HG02571 (cell line): ENCODE measurements at regions not wholly inside any gene's neighbourhood (a gene's known extent, or its start where the extent isn't known, plus 50 kb on each side); places are given as distances from the start of the nearest gene placed in this dataset.

Experiments used
- ATAC-seq: cut with Tn5 transposase; IDR thresholded peaks from one replicate; pipeline ENCODE4 v1.9.1; 2021; ENCODE audit warnings: mild to moderate bottlenecking, moderate library complexity; ENCODE audit not compliant: unreplicated experiment

DNA sequence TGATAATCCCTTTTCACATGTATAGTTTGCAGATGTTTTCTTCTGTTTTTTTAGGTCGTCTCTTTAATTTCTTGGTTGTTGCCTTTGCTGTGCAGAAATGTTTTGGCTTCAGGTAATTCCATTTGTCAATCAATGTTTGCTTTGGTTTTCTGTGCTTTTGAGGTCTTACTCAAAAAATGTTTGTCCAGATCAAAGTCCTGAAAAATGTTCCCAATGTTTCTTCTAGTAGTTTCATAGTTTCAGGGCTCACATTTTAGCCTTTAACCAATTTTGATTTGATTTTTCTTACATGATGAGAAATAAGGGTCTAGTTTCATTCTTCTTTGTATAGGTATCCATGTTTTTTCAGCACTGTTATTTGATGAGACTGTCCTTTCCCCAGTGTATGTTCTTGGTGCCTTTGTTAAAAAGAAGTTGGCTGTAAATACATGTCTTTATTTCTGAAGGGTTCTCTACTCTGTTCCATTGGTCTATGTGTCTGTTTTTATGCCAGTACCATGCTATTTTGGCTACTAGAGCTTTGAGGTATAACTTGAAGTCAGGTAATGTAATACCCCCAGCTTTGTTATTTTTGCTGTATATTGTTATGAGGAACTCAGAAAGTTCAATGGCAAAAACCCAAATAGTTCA is 578.7 kb upstream of the SEL1L start:
- no peak for ATAC-seq

DNA sequence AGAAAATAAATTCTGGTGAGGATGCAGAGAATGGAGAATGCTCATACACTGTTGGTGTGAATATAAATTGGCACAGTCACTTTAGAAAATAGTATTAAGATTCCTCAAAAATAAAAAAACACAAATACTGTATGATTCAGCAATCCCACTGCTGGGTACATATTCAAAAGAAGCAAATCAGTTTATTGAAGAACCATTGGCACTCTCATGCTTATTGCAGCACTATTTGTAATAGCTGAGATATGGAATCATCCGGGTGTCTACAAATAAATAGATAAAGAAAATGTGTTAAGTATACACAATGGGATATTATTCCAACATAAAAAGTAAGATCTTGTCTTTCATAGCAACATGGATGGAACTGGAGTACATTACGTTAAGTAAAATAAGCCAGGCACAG is 579.4 kb upstream of the SEL1L start:
- ATAC-seq: no peak

DNA sequence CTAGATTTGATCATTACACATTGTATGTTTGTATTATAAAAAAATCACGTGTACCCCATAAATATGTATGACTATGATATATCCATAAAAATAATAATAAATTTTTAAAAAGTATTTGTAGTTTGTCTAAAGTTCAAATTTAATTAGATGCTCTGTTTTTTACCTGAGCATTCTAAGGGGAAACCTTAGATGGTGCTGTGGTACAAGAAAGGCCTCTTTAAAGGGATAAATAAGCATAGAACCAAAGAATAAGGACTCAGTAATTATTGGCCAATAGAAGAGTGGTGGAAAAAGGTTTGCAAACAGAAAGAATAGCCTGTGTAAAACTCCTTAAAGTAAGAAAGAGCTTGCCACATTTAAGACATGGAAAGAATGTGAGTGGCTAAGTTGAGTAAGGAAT is 580.1 kb upstream of the SEL1L start:
- no peak for ATAC-seq

DNA sequence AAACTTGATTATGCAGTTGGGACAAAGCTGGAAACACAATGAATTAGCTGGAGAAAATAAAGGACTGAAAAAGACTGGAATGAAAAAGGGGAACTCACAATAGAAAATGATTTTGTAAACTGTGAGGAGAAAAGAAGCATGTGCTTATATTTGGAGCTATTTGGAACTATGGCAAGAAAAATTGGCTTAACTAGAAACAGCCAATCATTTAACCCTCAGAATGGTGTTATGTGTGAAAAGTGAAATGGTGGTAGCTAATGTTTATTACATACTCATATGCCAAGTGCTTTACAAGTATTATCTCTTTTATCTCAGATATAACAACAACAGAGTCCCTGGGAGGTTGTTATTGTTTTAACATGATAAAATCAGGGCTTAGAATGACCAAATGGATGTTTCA is 583.1 kb upstream of the SEL1L start:
- ATAC-seq: no peak

DNA sequence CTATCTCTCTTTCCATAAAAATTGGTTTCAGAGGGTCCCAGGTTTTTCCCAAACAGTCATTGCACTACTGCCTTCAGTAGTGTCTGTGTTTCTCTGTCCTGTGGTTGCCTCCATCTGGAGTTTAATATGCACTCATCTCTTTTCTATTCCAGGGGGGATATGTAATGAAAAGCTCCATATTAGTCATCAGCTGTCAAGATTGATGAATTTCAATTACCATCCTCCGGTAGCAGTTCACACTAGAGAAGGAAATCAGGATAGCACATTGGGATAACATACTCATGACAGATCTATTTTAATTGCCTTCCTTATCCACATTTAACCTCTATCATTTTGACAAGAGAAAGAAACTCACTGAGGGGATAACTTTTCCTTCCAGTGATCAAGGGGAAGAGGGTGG is 589.0 kb upstream of the SEL1L start:
- ATAC-seq: no peak

DNA sequence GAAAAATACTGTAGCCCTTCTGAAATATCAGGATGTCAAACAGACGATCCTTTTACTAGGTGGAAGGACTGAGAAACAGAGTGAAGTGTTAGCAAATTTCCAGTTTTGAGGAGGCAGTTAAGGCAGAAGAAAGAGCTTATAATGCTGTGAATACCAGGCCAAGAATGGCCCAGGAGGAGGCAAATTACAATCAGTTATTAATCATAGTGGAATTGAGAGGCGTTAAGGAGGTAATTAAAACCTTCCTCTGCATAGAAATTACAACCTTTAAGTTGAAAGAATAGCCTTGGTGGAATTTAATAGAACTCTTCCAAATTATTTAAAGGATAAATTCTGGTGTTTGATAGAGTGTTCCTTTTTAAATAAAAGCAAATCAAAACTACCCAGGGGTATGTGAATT is 590.9 kb upstream of the SEL1L start:
- ATAC-seq: no peak

DNA sequence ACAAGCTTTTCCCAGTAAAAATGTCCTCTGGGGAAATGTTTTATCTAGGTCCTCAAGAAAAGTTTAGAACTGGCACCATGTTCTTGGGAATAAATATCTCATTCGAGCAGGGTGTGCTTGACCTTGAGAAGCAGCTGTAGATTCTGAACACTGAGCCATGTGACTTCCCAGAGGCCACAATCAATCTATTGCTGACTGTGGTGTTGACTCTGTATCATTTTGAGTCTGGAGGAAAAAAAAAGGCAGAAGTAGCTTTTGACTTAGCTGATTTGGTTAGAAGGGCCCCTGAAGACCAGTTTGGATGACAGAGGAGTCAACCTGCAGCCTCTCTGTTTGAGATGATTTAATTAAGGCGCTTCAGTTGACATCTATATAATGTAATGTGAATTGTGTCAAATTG is 592.4 kb upstream of the SEL1L start:
- ATAC-seq: no peak

DNA sequence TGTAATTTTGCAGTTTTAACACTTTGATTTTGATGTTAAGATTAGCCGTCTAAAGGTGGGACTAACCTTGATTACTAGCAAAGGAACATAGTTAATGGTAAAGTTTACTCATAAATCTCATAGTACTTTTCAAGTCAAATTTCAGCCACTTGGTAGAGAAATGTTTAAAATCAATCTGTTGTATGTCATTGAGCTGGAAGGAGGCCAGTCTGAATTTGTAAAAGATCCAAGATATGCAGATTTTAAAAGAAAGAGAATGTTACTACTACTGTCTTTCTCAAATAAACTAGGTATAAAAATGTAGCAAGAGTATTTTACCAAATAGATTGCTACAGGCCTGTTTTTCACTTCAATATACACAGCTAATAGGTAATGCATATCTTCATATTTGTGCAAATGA is 600.8 kb upstream of the SEL1L start:
- no peak for ATAC-seq

DNA sequence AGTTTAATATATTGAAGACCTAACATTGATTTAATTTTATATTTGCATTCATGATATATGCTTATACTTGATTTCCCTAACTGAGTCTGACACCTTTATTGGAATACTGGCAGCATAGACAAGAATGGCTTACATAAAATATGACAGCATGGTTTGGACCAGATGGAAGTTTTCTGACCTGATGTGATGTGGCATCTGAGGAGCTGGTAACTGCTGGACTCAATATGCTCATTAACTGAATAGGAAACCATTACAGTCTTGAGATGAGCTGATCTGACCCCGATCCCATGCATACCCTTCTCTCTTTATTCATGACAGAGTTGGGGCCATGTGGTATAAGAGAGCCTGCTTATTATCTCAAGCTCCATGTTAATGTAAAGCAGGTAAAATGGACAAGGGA is 604.8 kb upstream of the SEL1L start:
- no peak for ATAC-seq

DNA sequence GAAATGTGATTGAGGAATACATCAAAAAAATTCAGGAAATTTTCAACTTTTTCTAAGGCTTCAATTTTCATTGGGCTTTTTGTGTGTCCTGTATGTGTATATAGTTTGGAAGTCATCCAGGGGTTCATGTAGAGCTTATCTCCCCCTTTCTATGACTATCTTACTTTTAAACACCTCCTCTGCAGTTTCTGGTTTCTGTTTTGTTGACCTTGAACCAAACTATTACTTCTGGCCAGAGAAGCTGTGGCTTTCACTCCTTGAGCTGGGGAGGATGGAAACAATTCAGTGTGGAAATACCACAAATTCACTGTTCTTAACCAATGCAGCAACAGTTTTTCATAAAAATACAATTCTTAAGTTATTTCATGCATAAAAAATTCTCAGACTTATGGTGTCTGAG is 613.2 kb upstream of the SEL1L start:
- no peak for ATAC-seq

DNA sequence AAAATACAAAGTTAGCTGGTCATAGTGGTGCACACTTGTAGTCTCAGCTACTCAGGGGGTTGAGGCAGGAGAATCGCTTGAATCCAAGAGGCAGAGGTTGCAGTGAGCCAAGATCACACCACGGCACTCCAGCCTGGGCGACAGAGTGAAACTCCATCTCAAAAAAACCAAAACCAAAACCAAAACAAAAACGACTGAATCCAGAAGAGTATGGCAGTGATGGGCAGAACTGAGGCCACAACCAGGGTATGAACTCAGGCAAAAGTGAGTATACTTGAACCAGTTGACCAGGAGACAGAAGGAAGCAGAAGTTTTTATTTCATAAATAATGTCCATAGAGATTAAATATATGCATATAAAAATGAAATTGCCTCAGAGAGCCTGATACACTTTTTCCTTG is 620.0 kb upstream of the SEL1L start:
- no peak for ATAC-seq

DNA sequence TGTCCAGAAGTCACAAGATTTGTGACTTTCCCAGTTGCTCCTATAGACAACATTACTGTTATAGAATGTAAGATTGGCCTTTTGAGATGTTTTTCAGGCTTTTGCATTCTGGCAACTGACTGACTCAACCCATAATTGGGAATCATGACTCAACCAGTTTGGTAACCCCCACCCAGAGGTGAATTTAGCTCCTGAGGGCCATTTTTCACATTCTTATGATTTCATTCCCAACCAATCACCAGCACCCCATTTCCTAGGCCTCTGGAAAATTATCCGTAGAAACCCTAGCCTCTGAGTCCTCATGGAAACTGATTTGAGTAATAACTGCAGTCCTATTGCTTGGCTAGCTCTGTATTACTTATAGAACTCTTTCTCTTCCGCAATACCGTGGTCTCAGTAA is 626.0 kb upstream of the SEL1L start:
- no peak for ATAC-seq

DNA sequence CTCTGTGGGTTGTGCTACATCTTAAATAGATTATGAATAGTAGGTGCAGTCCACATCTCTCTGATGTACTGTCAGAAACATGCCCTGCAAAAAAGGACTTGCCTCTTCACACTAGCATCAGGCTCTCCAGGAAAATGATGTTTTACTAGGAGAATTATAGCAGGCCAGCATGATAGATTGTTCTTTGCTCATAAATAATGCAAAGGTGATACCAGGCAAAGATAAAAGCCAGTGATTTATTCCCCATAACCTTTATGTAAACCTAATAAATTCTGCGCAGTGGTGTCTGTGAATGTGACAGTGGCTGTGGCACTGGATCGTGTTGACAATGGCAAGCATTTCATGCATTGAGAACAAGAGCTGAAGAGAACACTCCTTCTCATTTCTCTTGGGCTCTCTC is 646.5 kb upstream of the SEL1L start:
- no peak for ATAC-seq

DNA sequence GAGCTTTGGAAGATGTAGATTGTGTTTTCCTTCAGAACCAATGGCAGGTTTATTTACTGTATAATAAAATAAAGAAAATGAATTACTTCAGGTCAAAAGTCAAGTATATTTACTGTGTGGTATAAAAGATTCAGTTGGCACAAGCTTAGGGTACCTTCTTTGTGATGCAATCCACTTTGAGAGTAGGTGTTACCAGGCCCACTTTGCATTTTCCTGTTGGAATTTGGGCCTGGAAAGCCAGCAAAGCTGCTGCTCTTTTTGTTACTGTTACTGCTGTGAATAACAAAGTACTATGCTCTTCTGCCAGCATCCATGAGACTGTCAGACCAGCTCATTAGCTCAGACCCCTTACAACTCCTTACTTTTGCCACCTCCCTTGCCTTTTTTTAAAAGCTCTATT is 649.0 kb upstream of the SEL1L start:
- no peak for ATAC-seq

DNA sequence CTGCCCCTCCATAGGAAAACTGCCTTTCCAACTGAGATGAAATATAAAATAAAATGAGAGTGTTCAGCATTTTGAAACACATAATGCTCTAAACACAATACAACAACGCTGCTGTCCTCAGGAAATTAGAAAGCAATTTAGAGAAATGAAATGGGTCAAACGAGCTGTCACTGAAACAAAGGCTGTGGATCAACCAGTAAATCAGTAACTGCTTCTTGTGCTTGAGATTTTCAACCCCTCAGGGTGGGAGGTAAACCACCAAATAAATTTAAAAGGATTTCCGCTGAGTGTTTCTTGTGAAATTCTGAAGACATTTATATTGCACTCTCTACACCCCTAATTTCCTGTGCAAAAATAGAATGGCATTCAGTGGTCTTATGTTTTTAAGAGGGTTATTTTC is 657.1 kb upstream of the SEL1L start:
- ATAC-seq: no peak

DNA sequence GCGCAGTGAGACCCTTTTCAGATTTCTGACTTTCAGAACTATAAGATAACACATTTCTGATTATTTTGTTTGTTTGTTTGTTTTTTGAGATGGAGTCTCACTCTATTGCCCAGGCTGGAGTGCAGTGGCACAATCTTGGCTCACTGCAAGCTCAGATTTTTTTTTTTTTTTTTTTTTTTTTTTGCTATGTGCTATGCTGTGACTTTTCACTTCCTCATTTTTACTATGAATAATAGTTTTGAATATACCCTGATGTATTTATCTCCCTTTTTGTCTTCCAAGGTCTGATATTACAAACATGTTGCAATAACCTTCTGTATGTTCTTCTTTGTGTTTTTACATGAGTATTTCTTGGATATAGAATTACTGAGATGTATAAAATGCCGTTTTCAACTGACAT is 658.7 kb upstream of the SEL1L start:
- no peak for ATAC-seq

DNA sequence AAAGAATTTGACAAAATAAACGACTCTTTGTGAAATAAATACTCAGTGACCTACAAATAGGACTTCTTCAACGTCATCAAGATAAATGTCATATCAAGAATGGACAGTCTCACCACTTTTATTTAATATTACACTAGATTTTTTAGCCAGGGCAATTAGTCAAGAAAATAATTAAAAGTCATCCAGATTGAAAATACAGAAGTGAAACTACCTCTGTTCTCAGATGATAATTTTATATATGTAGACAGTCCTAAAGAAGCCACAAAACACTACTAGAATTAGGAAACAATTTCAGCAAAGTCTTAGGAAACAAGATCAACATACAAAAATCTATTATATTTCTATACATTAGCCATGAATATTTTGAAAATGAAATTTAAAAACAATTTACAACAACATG is 689.6 kb upstream of the SEL1L start:
- ATAC-seq: no peak

DNA sequence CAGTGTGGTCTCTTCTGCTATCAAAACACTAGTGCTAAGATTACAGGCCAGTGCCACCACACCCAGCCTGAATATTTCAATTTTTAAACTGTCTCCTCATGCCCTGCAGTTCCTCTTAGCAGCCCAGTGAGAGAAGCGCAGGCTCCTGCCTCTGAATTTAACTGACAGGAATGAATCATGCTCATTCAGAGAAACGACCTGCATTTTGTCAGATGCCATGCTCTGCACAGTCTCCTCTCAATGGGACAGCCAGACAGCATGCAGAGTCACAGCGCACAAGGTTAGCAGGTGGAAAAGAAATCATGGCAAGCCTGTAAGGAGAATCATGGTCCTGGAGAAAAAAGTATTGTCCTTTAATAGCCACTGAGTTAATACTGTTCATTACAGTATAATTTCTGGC is 691.0 kb upstream of the SEL1L start:
- no peak for ATAC-seq

DNA sequence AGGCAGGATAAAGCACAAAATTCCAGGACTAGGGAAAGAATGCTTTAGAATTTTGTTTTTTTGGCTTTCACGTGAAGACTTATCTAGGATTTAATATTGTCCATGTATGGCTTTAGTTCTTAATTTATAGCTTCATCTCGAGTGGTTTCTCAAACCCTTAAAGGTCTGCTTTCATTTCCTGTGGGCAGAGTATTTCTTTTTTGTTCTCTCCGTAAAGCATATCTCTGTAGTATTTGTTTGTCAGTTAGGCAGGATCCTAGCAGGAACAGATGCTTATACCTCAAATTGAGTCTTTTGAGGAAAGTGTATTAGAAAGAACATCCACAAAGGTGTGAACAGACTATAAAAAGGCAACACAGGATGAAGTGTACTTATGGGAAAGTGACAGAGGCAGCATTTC is 697.1 kb upstream of the SEL1L start:
- ATAC-seq: no peak

DNA sequence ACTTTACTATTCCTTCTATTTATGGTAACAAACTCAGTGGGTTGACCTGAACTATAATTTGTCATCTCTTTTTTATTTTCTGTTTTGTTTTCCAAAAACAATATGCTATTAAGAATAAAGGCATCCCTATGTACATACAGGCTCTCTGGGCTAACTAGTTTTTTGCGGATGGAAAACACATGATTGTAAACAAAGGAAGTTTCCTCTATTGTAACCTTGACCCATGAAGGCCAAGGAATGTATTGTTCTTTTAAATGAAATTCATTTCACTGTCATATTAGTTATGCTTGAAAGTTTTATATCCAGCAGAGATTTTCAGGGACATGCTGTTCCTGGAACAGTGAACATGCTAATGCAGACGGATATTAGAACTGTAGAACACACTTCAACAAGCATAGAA is 705.0 kb upstream of the SEL1L start:
- ATAC-seq: no peak

DNA sequence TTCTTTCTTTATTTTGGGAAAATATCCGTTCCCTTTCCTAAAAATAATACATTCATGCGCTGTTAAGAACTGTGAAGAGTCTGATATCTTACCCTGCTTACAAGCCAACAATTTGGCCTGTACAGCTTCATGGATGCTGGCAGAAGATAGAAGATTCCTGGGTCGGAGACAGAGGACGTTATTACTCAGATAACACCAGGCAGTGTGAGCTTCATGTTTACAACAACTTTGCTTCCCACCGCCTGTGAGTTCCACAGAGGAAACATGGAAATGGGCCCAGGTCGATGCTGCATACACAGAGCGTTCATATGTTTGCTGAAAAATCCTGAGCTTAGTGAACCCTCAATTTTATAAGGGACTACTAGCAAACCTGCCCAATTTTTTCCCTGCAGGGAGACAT is 705.6 kb upstream of the SEL1L start:
- ATAC-seq: no peak

DNA sequence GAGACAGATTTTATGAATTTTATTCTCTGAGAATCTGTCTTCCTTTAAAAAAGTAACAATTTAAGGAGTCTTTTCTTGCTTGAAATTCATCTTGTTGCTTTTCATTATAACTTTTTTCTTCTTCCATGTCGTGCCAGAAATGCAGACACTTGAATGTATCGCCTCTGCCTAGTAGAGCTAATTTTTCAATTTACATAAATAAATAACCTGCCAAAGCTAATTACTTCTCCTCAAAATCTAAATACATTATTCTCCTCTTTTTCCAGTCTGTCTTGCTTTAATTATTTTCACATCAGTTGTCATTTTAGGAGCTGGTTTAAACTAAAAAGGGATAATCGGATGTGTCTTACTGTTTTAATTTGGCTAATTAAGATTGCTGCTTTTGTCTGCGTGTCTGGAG is 711.1 kb upstream of the SEL1L start:
- no peak for ATAC-seq

DNA sequence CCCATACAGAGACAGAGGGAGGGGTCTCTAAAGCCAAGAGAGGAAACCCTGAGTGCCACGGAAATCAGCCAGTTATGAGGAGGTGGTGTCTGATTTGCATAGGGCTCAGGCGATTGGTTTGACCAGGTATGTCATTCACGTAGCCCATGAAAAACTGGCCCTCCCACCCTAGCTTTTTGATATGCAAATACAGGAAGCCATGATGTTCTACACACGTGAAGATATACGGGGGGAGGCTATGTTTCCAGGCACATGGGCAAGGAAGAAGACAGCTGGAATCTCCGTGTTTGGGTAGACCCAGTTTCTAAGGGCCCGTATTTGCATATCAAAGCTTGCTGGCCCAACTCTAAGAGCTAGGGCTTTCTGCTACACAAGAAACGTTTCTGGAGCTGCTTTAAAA is 717.8 kb upstream of the SEL1L start:
- ATAC-seq: no peak

DNA sequence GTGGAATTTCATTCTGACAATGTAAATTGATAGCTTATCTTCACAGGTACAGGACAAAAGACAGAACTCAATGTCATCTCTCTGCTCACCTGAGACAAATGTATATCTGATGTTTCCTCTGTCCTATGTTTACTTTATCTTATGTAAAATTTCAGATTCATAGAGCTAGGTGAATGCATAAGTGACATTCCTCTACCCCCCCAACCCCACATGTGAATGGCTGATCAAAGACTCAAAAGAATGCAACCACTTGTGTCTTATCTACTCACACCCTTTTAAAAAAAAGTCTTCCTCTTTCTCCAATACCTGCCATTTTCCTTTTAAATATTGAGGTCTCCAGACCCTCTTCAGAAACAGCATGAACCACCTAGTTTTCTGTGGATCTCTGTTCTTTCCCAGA is 736.6 kb upstream of the SEL1L start:
- ATAC-seq: no peak
